CD4-positive, alpha-beta T cell (primary cell): ENCODE measurements at regions not wholly inside any gene's neighbourhood (a gene's known extent, or its start where the extent isn't known, plus 50 kb on each side); places are given as distances from the start of the nearest gene placed in this dataset.

ENCODE experiments used
- ATAC-seq: fragments of 200-7000 bp; cut with Tn5 transposase; one replicate; pipeline ENCODE4 v1.10.0; 2022; ENCODE audit warnings: mild to moderate bottlenecking; ENCODE audit not compliant: poor library complexity
- CTCF ChIA-PET: fragments of 350-600 bp; sonication (Branson Sonifier 250); formaldehyde crosslinking; loops from one replicate; lab custom pipeline; 2021; ENCODE audit warnings: antibody characterized with exemption, inconsistent platforms; lab: Charles Lee
- POLR2A ChIA-PET: fragments of 350-600 bp; sonication (Branson Sonifier 250); formaldehyde crosslinking; loops from one replicate; lab custom pipeline; 2021; ENCODE audit warnings: antibody characterized with exemption, inconsistent platforms; lab: Charles Lee
- DNase-seq, 14 experiments: peaks; one replicate each; pipeline ENCODE4 v3.0.0-alpha.2; 2013 to 2020; ENCODE audit warnings: mixed read lengths in 2 of 14
- H3K27ac ChIP-seq, 2 donors: one replicate each; pipeline versions ENCODE4 v1.5.1 to v1.7.0; 2013; ENCODE audit warnings: low read length in 2 of 2, low read depth in 1 of 2, mild to moderate bottlenecking in 1 of 2
- H3K27me3 ChIP-seq, 2 experiments: 1 replicate in 1 of 2; 2 replicates in 1 of 2; pipeline versions ENCODE4 v1.6.1 to v1.7.0; 2013; ENCODE audit warnings: low read length in 2 of 2, control low read depth in 1 of 2, mild to moderate bottlenecking in 1 of 2, moderate library complexity in 1 of 2; ENCODE audit not compliant: insufficient read depth in 2 of 2, control insufficient read depth in 1 of 2
- H3K36me3 ChIP-seq: one replicate; pipeline ENCODE4 v1.6.1; 2013; ENCODE audit warnings: low read length, control low read depth; ENCODE audit not compliant: insufficient read depth
- H3K4me1 ChIP-seq: one replicate; pipeline ENCODE4 v1.6.1; 2013; ENCODE audit warnings: low read length, control low read depth; ENCODE audit not compliant: insufficient read depth
- H3K4me3 ChIP-seq: one replicate; pipeline ENCODE4 v1.5.1; 2013; ENCODE audit warnings: mild to moderate bottlenecking, low read length, moderate library complexity
- H3K9me3 ChIP-seq, 2 experiments: 1 replicate in 1 of 2; 2 replicates in 1 of 2; pipeline versions ENCODE4 v1.6.1 to v1.7.0; 2013; ENCODE audit warnings: low read length in 2 of 2, mild to moderate bottlenecking in 2 of 2, control low read depth in 1 of 2, moderate library complexity in 1 of 2; ENCODE audit not compliant: control insufficient read depth in 1 of 2, insufficient read depth in 1 of 2
- H3K27ac Mint-ChIP-seq: one replicate; pipeline ENCODE4 v1.8.0; 2020; ENCODE audit warnings: mixed read lengths
- H3K27me3 Mint-ChIP-seq: one replicate; pipeline ENCODE4 v1.8.0; 2021; ENCODE audit warnings: mixed read lengths
- H3K36me3 Mint-ChIP-seq: one replicate; pipeline ENCODE4 v1.8.0; 2021; ENCODE audit warnings: low read depth, mixed read lengths
- H3K4me1 Mint-ChIP-seq: one replicate; pipeline ENCODE4 v1.8.0; 2021; ENCODE audit warnings: low read depth, mixed read lengths
- H3K4me3 Mint-ChIP-seq: one replicate; pipeline ENCODE4 v1.8.0; 2020; ENCODE audit warnings: mild to moderate bottlenecking, mixed read lengths
- H3K9me3 Mint-ChIP-seq: one replicate; pipeline ENCODE4 v1.8.0; 2020; ENCODE audit warnings: mixed read lengths
- CTCF ChIP-seq: fragments of 200-600 bp; IDR thresholded peaks from one replicate; pipeline ENCODE4 v1.8.0; 2022; ENCODE audit warnings: antibody characterized with exemption, mild to moderate bottlenecking
- intact Hi-C, 2 experiments: fragments of 100-400 bp; cut with DNase I in 1 of 2; cut with micrococcal nuclease in 1 of 2; formaldehyde crosslinking; loops; one replicate each; pipeline versions ENCODE4 v1.15.1 to v1.9.0; 2023 to 2025; cut with DNase I, micrococcal nuclease

GRCh38 chr21:41594268-41594667 lies 86.3 kb upstream of the TMPRSS2 start:
- Histone ChIP-seq H3K36me3 (no peaks in the 10 kb centered on the region), H3K27ac (no peak overlapping the region), H3K27me3 (peaks cover 0 to 7% of the 10 kb centered on the region in 2 experiments), H3K9me3 (no peaks in the 10 kb centered on the region), H3K4me1 (no peaks in the 10 kb centered on the region), H3K4me3 (no peak overlapping the region)
- ChIA-PET CTCF (no interaction called here), POLR2A (no interaction called here)
- DNase-seq (no peak), ATAC-seq (no peak)
- no peak for TF ChIP-seq CTCF
- H3K4me1 Mint-ChIP-seq = no peaks in the 10 kb centered on the region
- H3K27ac Mint-ChIP-seq = no peak overlapping the region
- no peaks in the 10 kb centered on the region for H3K36me3 Mint-ChIP-seq
- peaks cover 27% of the 10 kb centered on the region for H3K27me3 Mint-ChIP-seq
- H3K4me3 Mint-ChIP-seq = no peak overlapping the region
- intact Hi-C loops = no loop called here
- no peaks in the 10 kb centered on the region for H3K9me3 Mint-ChIP-seq

GRCh38 chr21:41593760-41594138 lies 85.8 kb upstream of the TMPRSS2 start:
- Histone ChIP-seq H3K27me3 (peaks cover 0 to 7% of the 10 kb centered on the region in 2 experiments), H3K27ac (no peak overlapping the region), H3K4me3 (no peak overlapping the region), H3K36me3 (no peaks in the 10 kb centered on the region), H3K4me1 (no peaks in the 10 kb centered on the region), H3K9me3 (no peaks in the 10 kb centered on the region)
- H3K4me3 Mint-ChIP-seq = no peak overlapping the region
- H3K36me3 Mint-ChIP-seq = no peaks in the 10 kb centered on the region
- intact Hi-C loops = no loop called here
- H3K27ac Mint-ChIP-seq = no peak overlapping the region
- no peak for TF ChIP-seq CTCF
- no peak for ATAC-seq
- ChIA-PET POLR2A (no interaction called here), CTCF (no interaction called here)
- no peaks in the 10 kb centered on the region for H3K4me1 Mint-ChIP-seq
- no peak for DNase-seq
- H3K9me3 Mint-ChIP-seq = no peaks in the 10 kb centered on the region
- peaks cover 27% of the 10 kb centered on the region for H3K27me3 Mint-ChIP-seq

- Histone ChIP-seq H3K9me3 (no peaks in the 10 kb centered on the region), H3K36me3 (no peaks in the 10 kb centered on the region), H3K27me3 (peaks cover 0 to 7% of the 10 kb centered on the region in 2 experiments), H3K4me1 (no peaks in the 10 kb centered on the region), H3K4me3 (no peak overlapping the region), H3K27ac (no peak overlapping the region)
- Mint-ChIP-seq H3K4me1 (no peaks in the 10 kb centered on the region), H3K27ac (no peak overlapping the region), H3K36me3 (no peaks in the 10 kb centered on the region), H3K9me3 (peaks cover 1% of the 10 kb centered on the region), H3K27me3 (peaks cover 27% of the 10 kb centered on the region), H3K4me3 (no peak overlapping the region)
- POLR2A ChIA-PET = no interaction called here
- ATAC-seq (no peak), DNase-seq (no peak)
- TF ChIP-seq CTCF = no peak
- CTCF ChIA-PET = no interaction called here
- intact Hi-C loops = no loop called here
These were observed 85.2 kb upstream of the TMPRSS2 start for GRCh38 chr21:41593051-41593759.
